GM08714 (cell line): ENCODE measurements at regions not wholly inside any gene's neighbourhood (a gene's known extent, or its start where the extent isn't known, plus 50 kb on each side); places are given as distances from the start of the nearest gene placed in this dataset.

ENCODE experiments used
- H3K4me3 ChIP-seq: fragments of 200-500 bp; sonication (Bioruptor generic); 2 replicates; pipeline ENCODE4 v1.5.1; 2014; ENCODE audit warnings: mild to moderate bottlenecking, low read length, inconsistent platforms
- ZNF274 ChIP-seq: IDR thresholded peaks from 2 replicates; pipeline ENCODE4 v1.6.1; 2012; ENCODE audit warnings: mild to moderate bottlenecking, low read depth, low read length

DNA sequence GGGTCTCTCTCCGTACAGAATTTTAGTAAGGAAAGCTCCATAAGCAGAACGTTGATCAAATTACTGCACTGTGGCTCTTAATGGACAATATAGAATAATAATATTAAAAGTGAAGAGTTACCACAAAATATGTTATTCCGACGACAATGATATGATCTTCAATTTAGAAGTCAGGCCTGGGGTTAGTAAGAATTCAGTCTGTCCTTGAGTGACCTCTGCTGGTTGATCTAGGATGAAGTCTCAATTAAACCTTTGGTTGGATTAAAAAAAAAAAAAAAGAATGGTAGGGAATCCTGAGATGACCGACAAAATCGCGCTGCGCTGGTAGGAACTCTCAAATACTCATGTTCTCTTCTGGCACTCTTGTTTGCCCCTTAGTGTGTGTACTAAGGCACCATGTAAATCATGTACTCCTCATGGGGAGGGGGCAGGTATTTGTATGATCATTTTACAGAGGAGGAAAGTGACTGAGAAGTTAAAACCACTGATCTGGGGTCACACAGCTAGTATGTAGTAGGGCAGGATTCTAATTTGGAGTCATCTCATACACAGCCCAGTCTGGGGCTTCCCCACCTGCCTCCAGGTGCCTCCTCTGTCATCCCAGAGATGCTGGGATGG is 161.3 kb upstream of the NPVF start:
- no peak overlapping the region for H3K4me3 ChIP-seq
- TF ChIP-seq ZNF274 = no peak

DNA sequence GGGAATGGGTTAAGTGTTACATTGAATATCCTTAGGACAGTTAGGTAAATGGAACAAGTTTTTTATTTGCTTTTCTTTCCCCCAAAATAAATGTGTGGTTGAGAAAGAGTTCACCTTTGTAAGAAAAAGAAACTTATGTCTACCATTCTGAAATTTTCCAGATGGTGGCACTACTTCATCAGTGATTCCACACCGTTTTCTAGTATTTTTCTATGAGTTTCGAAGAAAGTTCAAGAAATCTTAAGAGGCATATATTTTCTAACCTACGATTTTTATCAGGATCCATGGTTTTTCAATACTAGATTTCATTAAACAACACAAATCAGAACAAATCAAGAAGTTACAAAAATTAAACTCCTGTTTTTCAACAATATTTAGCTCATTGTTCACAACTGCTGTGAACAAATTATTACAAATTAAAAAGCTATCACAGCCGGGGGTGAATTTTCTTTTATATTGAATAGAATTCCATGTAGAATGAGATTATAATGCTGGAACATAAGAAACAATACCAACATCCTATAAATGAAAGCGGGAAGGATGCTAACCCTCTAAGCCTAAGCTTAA is 163.1 kb upstream of the NPVF start:
- no peak for TF ChIP-seq ZNF274
- H3K4me3 ChIP-seq = no peak overlapping the region

DNA sequence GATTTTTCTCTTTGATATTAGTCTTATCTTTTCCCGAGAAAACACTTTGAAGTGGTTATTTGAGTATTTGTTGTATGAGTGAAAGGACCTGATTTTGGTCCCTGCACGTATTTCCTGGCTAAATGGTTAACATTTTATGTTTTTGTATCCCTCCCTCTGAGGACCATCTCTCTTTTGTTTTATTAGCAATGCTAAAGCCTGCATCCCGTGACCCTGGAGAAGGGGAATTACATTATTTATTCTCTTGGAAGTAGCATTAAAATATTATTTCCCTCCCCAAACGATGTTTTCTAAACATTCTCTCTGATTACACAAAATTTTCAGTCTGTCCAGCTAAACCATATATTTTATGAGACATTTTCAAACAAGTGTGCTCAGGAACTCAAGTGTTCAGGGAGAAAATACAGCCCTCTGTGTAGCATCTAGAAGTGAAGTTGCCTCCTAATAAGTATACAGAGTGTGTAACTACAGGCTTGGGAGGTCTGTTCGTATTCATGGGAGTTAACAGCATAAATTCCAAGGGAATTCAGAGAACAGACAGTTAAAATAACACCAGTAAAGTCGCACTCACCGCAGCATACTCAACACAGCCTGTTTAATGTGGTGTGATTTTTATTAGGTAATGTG is 163.8 kb upstream of the NPVF start:
- H3K4me3 ChIP-seq = no peak overlapping the region
- TF ChIP-seq ZNF274 = no peak

DNA sequence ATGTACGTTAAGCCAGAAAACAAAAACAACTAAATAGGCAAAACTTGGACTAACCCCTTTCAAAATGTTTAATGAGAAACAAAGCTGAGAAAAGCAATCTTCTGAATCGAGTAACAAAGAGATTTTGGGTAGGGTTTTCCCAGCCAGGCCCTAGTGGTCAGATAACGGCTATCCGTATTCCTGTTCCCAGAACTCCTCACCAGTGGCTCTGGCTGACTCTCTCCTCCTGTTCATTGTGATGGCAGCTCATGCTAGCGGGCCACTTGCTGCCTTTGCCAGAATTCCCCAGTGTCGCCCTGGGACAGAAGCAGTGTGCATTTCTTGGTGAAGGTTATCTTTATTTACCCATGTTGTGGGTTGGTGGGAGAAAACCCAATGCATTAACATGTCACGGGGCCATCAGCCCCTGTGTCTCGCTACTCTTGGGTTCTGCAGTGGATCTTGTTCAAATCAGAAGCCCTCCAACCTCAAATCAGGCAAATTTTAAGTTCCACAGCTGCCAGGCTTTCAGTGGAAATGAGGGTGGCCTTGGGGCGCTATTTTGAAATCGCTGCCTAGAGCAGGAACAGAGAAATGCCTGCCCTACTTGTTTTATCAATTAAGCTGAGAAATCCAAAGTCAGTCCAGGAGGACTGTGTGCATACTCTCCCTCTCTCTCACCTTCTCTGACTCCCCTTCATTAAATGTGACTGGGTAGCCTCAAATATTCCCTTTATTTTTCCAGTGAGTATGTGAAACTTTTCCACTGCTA is 164.5 kb upstream of the NPVF start:
- TF ChIP-seq ZNF274 = no peak
- no peak overlapping the region for H3K4me3 ChIP-seq

DNA sequence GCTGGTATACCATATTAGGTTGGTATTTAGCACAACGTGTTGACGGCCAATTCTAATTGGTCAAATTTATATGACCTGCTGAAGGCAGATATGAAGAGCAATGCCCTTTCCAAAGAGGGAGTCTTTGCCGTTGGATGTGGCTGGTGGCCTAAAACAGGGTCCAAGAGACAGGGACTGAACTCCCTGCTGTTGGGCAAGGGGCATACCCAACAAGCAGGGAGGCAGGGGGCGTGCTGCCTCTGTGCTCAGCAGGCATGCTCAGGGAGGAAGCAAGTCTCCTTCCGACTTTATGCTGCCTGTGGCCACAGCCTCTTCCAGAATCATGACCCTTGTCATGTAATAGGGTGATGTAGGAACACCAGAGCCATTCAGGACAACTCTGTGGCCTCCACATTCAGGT is 167.7 kb upstream of the NPVF start:
- TF ChIP-seq ZNF274 = no peak
- no peak overlapping the region for H3K4me3 ChIP-seq

DNA sequence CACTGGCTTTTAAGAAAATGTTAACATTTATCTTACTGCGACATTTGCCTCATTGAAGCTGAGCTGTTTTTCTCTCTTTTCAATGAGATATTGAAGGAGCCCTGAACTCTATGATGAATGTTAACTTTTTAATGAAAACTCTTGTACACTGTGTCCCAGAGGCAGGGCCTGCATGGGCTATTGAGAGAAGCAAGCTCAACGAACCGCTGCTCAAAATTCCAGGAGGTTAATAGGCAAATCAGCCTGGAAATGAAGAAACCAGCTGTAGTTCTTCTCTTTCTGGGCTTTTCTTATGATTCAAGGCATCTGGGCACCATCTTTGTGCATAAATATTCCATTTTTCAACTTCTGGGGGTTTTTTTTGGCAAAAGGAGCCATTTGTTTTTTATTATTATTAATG is 168.4 kb upstream of the NPVF start:
- H3K4me3 ChIP-seq = no peak overlapping the region
- TF ChIP-seq ZNF274 = no peak

DNA sequence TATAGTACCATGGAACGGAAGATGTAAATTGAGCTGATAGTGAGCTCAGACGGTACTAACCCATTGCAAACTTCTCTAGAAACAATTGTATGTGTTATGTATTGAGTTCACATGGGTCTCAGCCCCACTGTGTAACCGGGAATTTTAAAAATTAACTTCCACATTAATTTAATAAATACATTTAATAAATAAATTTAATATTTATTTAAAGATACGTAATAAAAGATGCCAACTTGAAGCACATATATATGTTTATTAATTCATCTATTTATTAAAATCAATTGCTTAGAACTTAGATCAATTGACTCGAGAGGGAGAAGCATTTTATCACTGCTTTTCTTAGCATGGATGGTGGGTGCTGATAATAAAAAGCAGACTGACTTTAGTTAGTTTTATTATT is 170.1 kb upstream of the NPVF start:
- TF ChIP-seq ZNF274 = no peak

DNA sequence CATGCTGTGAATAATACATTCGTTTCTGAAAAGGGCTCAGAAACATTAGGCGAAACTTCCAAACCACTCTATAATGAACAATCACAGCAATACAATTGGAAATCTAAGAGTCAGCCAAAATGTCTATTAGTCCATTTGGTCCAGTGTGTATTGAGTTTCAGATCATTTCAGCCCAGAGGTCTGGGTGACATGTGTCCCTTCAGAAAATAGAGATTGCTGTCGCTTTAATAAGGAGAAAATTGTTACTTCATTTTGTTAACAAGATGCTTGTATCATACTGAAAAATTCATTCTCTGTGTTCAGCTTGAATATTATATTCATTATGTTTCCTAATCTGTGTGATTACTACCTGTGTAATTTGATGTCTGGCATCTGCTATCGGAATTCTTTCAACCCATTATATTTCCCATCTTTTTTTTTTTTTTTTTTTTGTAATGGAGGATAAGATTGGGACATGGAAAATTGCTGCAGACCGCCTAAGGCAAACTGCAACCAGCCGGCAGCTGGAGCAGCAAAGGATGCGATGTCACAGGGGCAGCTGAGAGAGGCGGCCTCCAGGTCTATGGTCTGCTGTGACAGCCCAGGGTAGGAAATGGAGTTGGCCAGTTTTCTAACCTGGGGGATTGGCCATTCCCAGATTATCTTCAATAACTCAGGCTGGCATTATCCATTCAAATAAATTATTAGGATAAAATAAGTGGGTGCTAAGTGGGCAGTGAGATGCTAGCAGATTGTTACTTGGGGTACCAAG is 170.9 kb upstream of the NPVF start:
- no peak for TF ChIP-seq ZNF274
- no peak overlapping the region for H3K4me3 ChIP-seq

More for the DNA sequence above, 170.1 kb upstream of the NPVF start:
- H3K4me3 ChIP-seq = no peak overlapping the region

DNA sequence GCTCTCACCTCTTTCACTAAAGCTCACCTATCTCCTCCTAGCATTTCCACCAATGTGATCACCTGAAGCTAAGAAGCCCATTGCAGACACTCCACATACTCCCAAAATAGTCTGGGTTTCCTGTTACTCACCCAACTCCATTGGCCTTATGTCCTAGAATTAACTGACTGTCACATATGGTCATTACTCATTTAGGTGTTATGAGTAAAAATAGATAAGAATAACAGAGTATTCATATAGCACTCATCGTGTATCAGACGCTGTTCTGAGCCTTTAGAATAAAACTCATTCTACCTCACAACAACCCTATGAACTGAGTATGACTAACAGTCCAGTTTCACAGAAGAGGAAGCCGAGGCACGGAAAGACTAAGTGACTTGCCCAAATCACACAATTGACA is 174.2 kb upstream of the NPVF start:
- no peak for TF ChIP-seq ZNF274
- H3K4me3 ChIP-seq = no peak overlapping the region

DNA sequence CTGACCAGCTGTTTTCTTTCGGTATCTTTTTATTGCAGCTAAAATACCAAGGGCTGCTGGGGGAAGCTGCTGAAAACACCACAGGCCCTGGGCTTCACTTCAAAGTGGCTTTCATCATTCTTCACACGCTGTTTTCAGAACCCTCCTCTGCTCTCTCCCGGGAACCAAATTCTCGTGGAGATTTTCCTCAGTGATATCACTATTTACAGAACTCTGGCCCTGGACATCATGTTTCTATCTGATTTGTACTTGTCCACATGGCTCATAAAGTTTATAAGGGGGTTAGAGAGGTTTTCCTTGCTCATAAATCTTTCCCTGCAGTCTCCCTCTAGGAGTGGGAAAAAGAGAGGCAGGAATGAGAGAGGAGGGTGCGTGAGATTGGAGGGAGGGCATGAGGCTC is 177.4 kb upstream of the NPVF start:
- TF ChIP-seq ZNF274 = no peak
- H3K4me3 ChIP-seq = no peak overlapping the region

DNA sequence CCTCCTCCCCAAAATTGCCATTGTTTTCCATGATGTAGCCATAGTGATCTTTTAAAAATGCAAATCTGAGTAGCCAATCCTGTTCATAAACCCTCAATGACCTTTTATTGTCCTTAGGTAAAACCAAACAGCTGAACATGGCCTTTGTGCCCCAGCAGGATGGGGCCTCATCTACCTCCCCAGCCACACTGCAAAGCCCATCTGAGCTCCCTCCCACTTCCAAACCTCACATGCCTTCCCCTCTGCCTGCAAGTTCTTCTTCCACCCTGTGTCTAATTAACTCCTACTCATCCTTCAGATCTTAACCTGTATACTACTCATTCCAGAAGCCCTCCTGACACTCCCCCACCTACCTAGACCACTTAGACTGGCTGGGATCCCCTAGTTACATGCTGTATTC is 178.8 kb upstream of the NPVF start:
- TF ChIP-seq ZNF274 = no peak
- H3K4me3 ChIP-seq = no peak overlapping the region

DNA sequence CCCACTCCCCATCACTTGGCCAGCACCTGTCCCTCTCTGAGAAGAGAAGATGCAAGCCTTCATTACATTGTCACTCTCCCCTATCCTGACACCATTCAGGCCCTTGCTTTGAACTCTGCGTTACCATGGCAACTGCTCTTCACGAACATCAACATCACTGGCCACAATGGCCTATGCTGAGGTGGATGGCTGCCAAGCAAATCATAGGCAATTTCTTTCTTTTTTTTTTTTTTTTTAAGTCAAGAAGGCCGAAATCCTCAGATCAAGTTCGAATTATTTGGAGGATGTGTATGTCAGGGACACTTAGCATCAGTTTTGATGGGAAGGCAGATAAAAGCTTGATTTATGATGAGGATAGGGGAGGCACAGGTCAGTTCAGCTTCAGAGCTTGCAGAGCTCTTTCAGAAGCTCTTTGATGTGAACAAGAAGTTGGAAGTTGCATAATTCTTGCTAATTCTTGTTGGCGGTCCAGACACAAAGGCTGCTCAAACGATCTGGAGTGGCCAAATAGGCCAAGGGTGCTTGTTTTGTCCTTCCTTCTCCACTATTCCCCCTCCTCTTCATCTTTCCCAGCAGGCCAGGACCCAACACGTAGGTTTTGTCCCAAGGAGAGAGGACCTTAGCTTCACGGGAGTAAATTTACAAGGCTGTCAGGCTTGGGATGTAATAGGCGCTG is 179.9 kb upstream of the NPVF start:
- TF ChIP-seq ZNF274 = no peak
- no peak overlapping the region for H3K4me3 ChIP-seq

DNA sequence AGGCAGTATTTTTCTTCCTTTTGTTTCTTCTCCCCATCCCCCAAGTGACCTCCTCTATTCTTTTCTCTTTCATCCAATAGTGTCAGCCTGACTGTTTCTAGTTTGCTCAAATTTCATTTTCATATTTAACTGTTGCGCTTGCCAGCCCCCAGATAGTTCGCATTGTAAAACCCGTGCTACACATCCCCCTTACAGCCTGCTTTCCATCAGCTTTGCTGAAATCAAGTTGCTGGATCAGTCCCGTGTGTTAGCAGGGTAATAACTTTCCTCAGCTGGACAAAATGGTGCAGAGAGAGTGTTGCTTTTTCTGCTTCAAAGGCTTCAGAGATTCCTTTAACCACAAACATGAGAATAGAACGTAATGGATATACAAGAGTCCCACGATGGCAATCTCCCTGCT is 180.6 kb upstream of the NPVF start:
- H3K4me3 ChIP-seq = no peak overlapping the region
- no peak for TF ChIP-seq ZNF274

DNA sequence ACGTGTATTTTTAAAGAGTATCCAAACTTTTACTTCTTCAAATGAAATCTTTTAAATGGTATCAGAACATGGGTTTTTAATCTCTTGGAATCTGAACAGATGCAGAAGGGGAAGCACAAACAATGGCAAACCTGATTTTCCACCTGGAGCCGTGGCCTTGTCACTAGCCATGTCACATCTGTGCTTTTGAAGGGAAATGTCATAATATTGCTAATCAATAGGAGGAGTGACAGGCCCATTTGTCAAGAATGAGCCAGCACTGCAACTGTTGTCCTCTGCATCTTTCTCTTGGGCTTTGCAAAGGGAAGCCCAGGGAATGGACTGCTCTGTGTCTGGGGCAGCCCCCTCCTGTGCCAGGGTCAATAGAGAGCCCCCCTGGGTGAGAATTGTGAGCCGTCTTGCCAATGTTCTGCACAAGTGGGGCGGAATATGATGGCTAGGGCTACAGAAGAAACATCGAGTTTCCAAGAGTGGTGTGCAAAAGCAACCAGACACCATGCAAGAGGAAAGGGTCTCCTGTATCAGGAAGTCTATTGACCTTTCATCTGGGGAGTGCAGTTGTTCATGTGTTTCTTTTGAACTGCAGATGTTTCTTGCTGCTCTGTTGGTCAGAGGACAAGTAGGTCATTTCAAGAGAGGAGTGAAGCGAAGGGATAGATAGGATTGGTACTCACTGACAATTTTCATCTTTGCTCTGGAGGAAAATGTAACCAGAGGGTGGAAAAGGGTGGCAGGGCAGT is 181.8 kb upstream of the NPVF start:
- H3K4me3 ChIP-seq = no peak overlapping the region
- TF ChIP-seq ZNF274 = no peak
